GM12878 (cell line): ENCODE measurements at regions not wholly inside any gene's neighbourhood (a gene's known extent, or its start where the extent isn't known, plus 50 kb on each side); places are given as distances from the start of the nearest gene placed in this dataset.

Experiments
- CHD4 ChIP-seq: fragments of 200-600 bp; sonication (generic); IDR thresholded peaks from 2 replicates; pipeline ENCODE4 v1.6.1; 2016; ENCODE audit warnings: mild to moderate bottlenecking
- ESRRA ChIP-seq: IDR thresholded peaks from 2 replicates; pipeline ENCODE4 v1.6.1; 2012; ENCODE audit warnings: mild to moderate bottlenecking, low read length, improper control_type of control experiment
- EZH2 ChIP-seq: IDR thresholded peaks from 2 replicates; pipeline ENCODE4 v1.6.1; 2012; ENCODE audit warnings: low read depth, mild to moderate bottlenecking, control low read depth, inconsistent platforms, low read length, borderline replicate concordance; ENCODE audit not compliant: control insufficient read depth
- GABPA ChIP-seq: IDR thresholded peaks from 2 replicates; pipeline ENCODE4 v1.6.1; 2014; ENCODE audit warnings: antibody characterized with exemption, low read depth, mild to moderate bottlenecking, inconsistent platforms
- MEF2B ChIP-seq: fragments of 450-650 bp; IDR thresholded peaks from 2 replicates; pipeline ENCODE4 v1.6.1; 2018; ENCODE audit warnings: mild to moderate bottlenecking, moderate library complexity; ENCODE audit not compliant: partially characterized antibody, poor library complexity, severe bottlenecking
- POLR2A ChIP-seq: IDR thresholded peaks from 2 replicates; pipeline ENCODE4 v1.6.1; 2011; ENCODE audit warnings: low read depth, mild to moderate bottlenecking, low read length
- SMARCA5 ChIP-seq: fragments of 450-650 bp; IDR thresholded peaks from 2 replicates; pipeline ENCODE4 v1.6.1; 2017; ENCODE audit warnings: mild to moderate bottlenecking
- SREBF1 ChIP-seq: IDR thresholded peaks from 2 replicates; pipeline ENCODE4 v1.6.1; 2012; ENCODE audit warnings: mild to moderate bottlenecking, low read length
- ZNF274 ChIP-seq: IDR thresholded peaks from one replicate; pipeline ENCODE4 v1.8.0; 2011; ENCODE audit not compliant: insufficient read length, insufficient read depth
- TF ChIP-seq, protein P1 (sequence below), 3 experiments: IDR thresholded peaks in 2 of 3; conservative IDR thresholded peaks in 1 of 3; 2 replicates each; pipeline ENCODE4 v1.5.1; 2011; ENCODE audit warnings: low read depth in 3 of 3, low read length in 3 of 3, mild to moderate bottlenecking in 3 of 3, control low read depth in 2 of 3, moderate library complexity in 2 of 3, inconsistent platforms in 1 of 3, mixed read lengths in 1 of 3; ENCODE audit not compliant: control insufficient read depth in 2 of 3, insufficient read depth in 1 of 3; ENCODE audit errors: extremely low read depth in 1 of 3
- TF ChIP-seq, protein P2 (sequence below): IDR thresholded peaks from 2 replicates; pipeline ENCODE4 v1.6.1; 2012; ENCODE audit warnings: low read depth, low read length, improper control_type of control experiment
- TF ChIP-seq, protein P3 (sequence below): fragments of 450-650 bp; IDR thresholded peaks from 2 replicates; pipeline ENCODE4 v1.6.1; 2014; ENCODE audit warnings: mild to moderate bottlenecking
- TF ChIP-seq, protein P4 (sequence below): IDR thresholded peaks from 2 replicates; pipeline ENCODE4 v1.6.1; 2012; ENCODE audit warnings: low read length, inconsistent platforms
- TF ChIP-seq, protein P5 (sequence below): IDR thresholded peaks from 2 replicates; pipeline ENCODE4 v1.6.1; 2011; ENCODE audit warnings: low read depth, mild to moderate bottlenecking, low read length, moderate library complexity, borderline replicate concordance; ENCODE audit errors: extremely low read depth

DNA sequence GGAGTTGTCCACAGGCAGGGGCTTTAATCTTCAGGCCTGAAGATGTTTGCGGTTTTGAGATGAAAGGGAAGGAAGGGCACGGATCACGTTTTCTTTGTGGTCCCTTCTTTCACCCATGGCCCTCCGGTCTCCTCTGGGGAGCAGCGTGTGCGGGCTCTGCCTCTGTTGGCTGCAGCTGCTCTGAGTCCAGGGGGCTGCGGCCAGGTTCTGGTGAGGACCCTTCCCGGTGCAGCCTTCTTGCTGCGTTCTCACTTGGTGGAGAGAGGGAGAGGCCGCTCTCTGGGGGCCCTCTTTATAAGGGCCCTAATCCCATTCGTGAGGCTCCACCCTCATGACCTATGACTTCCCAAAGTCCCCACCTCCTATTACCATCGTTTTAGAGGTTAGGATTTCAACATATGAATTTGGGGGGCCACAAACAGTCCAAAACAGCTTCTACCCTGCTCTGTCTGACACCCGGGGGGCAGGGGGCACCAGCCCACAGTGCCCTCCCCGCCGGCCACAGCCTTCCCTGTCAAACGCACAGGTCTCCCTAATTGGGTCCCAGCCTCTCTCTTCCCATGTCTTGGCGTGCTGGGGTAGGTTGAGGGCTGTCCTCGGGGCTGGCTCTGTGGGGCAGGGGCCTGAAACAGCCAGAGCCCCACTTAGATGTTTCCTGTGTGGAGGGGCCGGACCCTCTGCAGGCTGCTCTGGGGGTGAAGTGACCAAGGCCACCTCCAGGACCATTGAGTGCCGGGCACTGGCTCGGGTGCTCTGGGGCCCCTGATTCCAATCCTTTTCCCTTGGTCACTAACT, 100.1 kb upstream of the C1orf174 start:
- TF ChIP-seq, protein P1, sequence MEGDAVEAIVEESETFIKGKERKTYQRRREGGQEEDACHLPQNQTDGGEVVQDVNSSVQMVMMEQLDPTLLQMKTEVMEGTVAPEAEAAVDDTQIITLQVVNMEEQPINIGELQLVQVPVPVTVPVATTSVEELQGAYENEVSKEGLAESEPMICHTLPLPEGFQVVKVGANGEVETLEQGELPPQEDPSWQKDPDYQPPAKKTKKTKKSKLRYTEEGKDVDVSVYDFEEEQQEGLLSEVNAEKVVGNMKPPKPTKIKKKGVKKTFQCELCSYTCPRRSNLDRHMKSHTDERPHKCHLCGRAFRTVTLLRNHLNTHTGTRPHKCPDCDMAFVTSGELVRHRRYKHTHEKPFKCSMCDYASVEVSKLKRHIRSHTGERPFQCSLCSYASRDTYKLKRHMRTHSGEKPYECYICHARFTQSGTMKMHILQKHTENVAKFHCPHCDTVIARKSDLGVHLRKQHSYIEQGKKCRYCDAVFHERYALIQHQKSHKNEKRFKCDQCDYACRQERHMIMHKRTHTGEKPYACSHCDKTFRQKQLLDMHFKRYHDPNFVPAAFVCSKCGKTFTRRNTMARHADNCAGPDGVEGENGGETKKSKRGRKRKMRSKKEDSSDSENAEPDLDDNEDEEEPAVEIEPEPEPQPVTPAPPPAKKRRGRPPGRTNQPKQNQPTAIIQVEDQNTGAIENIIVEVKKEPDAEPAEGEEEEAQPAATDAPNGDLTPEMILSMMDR (IDR thresholded peaks at IDR 0.05 in 2 of 3, conservative IDR thresholded peaks at IDR 0.05 in 1 of 3; ENCODE audit: control insufficient read depth in 2 of 3, extremely low read depth in 1 of 3, insufficient read depth in 1 of 3, low read depth in 3 of 3, low read length in 3 of 3): no peak
- TF ChIP-seq, protein P2, sequence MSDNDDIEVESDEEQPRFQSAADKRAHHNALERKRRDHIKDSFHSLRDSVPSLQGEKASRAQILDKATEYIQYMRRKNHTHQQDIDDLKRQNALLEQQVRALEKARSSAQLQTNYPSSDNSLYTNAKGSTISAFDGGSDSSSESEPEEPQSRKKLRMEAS: no peak
- no peak for TF ChIP-seq SREBF1
- no peak for TF ChIP-seq MEF2B
- no peak for TF ChIP-seq POLR2A
- TF ChIP-seq SMARCA5: no peak
- TF ChIP-seq GABPA: no peak
- TF ChIP-seq, protein P3, sequence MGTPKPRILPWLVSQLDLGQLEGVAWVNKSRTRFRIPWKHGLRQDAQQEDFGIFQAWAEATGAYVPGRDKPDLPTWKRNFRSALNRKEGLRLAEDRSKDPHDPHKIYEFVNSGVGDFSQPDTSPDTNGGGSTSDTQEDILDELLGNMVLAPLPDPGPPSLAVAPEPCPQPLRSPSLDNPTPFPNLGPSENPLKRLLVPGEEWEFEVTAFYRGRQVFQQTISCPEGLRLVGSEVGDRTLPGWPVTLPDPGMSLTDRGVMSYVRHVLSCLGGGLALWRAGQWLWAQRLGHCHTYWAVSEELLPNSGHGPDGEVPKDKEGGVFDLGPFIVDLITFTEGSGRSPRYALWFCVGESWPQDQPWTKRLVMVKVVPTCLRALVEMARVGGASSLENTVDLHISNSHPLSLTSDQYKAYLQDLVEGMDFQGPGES: no peak
- TF ChIP-seq, protein P4, sequence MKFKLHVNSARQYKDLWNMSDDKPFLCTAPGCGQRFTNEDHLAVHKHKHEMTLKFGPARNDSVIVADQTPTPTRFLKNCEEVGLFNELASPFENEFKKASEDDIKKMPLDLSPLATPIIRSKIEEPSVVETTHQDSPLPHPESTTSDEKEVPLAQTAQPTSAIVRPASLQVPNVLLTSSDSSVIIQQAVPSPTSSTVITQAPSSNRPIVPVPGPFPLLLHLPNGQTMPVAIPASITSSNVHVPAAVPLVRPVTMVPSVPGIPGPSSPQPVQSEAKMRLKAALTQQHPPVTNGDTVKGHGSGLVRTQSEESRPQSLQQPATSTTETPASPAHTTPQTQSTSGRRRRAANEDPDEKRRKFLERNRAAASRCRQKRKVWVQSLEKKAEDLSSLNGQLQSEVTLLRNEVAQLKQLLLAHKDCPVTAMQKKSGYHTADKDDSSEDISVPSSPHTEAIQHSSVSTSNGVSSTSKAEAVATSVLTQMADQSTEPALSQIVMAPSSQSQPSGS: no peak
- TF ChIP-seq EZH2: no peak
- TF ChIP-seq CHD4: no peak
- TF ChIP-seq ZNF274: no peak
- no peak for TF ChIP-seq ESRRA
- TF ChIP-seq, protein P5, sequence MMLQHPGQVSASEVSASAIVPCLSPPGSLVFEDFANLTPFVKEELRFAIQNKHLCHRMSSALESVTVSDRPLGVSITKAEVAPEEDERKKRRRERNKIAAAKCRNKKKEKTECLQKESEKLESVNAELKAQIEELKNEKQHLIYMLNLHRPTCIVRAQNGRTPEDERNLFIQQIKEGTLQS: no peak
